GDM1 (cell line): ENCODE measurements at regions not wholly inside any gene's neighbourhood (a gene's known extent, or its start where the extent isn't known, plus 50 kb on each side); places are given as distances from the start of the nearest gene placed in this dataset.
A peak's percentile ranks its signal among the peaks of the same experiment; 100 is the strongest.

Experiments used
- DNase-seq: peaks from one replicate; lab custom pipeline; 2025; lab: John Stamatoyannopoulos, UW

GRCh38 chr2:16330982-16331381 lies 334.7 kb downstream of the CYRIA start:
- no peak for DNase-seq

GRCh38 chr2:16330571-16330970 lies 335.1 kb downstream of the CYRIA start:
- no peak for DNase-seq

GRCh38 chr2:16330012-16330411 lies 335.6 kb downstream of the CYRIA start:
- DNase-seq = no peak

GRCh38 chr2:16329421-16329820 lies 336.2 kb downstream of the CYRIA start:
- DNase-seq = no peak

DNA sequence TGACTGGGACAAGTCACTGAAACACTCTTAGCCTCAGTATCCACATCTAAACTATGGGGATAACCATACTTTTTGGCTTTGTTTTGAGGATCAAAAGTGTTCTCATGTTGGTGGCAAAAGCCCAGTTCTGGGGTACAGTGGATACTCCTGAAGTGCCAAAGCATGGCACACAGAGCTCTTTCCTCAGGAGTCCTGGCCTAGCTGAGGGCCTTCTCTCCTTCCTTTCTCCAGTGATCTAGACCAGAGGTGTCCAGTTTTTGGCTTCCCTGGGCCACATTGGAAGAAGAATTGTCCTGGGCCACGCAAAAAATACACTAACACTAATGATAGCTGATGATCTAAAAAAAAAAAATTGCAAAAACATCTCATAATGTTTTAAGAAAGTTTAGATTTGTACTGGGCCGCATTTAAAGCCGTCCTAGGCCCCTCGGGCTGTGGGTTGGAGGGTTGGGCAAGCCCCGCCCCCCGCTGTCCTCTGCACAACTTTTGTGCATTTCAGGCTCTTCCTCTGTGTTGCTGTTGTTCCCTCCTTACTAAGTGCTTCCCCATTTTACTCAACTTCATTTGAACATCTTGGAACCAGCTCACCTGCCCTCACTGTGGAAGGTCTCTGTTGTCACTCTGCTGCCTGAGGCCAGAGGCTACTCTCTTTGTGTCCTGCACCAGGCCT lies 337.0 kb downstream of the CYRIA start:
- no peak for DNase-seq

- DNase-seq = no peak
Observed at GRCh38 chr2:16327326-16327725, 338.3 kb downstream of the CYRIA start.

DNA sequence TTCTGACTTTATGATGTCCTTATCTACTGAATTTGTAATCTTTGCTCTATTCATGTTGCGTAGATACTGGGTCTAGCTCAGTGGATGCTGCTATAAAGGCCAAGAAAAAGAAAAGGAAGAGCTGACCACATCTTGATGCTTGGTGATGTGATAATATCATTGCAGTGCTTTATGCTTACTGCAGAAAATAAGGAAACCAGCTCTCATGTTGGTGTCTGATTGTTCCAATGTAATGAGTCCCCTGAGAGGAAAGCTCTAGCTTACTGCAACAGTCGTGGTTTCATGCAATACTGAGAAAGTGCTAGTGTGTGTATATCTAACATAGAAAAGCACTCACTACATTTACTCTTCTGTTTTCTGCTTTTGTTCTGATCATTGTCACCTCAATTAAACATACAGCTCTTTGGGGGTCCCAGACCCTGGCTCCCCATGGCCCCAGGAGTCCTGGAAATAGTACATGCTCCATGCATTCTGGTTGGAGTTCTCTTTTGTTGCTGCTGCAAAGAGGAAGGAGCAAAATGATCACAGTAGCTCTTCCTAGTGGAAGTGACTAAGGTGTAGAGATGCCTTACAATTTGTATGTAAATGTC lies 338.8 kb downstream of the CYRIA start:
- DNase-seq = peak; percentile 38

DNA sequence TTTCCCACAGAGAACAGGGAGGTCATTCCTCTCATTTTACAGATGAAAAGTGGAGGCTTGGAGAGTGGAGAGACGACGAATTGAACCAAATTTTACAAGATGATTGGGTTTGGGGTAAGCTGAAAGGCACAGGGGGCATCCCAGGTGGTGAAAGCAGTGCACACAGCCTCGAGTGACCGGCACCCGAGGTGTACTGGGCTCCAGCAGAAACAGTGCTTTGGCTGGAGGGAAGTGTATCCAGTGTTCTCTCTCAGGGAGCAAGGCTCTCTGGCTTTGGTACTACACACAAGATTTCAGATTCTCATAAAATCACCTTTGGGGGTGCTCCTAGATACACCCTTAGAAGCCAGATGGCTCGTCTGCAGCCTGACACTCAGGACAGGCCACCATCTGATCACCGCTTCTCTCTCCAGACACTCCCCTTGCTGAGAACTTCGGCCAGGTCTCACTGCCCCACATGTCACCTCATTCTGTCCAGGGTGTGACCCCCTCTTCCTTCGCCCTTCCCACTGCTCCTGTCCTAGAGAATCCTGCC lies 339.6 kb downstream of the CYRIA start:
- no peak for DNase-seq

DNA sequence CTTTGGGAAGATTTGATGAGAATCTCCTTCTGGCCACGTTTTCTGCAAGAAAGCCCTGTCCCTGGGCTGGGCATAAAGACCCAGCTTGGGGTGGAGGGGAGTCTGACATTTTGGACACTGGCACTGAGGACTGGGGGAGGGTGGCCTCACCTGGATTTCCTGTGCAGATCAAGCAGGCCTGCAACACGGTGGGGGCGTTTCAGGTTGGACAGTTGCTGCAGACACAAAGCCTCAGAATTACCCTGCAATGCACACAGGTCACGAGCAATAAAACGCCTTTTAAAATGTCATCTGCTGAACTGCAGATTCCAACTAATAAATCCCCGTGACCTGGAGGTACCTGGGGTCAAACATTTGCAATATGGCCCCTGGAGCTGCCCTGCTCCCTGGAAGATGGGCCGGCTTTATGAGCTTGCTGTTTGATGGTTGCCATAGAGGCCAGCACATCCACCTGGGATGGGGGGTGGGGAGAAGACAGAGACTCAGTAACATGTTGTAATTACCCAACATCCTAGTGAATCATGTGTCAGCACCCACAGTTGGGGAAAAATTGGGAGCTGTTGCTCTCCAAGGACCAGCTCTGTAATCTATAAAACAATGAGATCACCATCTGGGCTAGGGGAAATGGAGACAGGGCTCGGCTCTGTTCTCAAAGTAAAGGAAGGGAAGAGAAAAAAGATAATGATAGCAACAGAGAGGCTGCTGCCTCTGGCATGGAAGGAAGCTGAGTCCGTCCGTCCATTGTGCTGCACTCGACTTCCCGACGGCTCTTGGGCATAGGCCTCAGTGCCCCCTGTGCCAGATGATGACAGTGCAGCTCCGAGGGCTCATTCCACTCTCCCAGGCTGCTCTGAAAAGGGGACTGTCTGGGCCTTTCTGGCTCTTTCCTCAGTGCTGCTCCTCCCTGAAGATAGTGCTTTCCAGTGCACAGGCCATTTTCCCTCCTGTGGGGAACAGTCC lies 340.3 kb downstream of the CYRIA start:
- no peak for DNase-seq

- DNase-seq = no peak
Observed at GRCh38 chr2:16324544-16324937, 341.1 kb downstream of the CYRIA start.

- DNase-seq = no peak
Observed at GRCh38 chr2:16323551-16324543, 341.8 kb downstream of the CYRIA start.

DNA sequence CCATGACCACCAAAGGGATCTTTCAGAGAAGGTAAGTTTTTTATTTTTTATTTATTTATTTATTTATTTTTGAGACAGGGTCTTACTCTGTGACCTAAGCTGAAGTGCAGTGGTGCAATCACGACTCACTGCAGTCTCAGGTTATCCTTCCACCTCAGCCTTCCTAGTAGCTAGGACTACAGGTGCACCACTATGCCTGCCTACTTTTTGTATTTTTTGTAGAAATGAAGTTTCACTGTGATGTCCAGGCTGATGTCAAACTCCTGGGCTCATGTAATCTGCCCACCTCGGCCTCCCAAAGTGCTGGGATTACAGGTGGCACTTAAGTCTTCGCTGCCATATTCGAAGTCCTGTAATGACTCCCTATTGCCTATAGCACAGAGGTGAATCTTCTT lies 342.5 kb downstream of the CYRIA start:
- no peak for DNase-seq

DNA sequence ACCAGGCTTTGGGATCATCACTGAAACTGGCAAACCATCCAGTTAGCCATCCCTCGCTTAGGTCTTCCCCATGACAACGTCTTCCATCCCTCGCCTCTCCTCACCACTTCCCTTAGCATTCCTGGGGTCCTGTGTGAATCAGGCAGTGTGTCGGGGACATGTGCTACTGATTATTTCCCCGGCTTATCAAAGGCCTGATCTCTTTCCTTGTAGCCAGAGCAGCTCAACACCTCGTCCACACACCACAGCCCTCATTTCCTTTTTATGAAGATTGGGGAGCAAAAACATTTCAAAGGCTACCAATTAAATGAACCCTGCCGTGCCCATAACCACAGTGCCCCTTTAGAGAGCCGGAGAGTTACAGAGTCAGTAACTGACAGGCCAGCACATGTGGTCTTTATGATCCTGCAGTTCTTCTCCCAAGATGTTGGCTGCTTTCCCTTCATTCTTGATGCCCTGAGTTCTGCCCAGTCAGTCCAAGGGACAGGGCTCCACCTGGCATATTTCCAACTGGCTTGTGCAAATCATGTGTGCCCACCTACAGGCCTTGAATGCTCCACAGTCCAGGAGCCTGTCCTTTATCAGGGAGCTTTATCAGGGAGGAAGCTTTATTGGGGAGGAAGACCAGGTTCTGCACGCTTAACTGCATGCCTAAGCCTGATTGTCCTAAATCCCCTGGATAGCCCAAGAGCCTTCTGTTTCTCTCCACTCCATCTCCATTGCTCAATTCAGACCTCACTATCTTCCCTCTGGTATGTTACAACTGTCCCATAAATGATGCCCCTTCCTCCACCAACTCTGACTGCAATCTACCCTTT lies 343.1 kb downstream of the CYRIA start:
- DNase-seq = no peak

DNA sequence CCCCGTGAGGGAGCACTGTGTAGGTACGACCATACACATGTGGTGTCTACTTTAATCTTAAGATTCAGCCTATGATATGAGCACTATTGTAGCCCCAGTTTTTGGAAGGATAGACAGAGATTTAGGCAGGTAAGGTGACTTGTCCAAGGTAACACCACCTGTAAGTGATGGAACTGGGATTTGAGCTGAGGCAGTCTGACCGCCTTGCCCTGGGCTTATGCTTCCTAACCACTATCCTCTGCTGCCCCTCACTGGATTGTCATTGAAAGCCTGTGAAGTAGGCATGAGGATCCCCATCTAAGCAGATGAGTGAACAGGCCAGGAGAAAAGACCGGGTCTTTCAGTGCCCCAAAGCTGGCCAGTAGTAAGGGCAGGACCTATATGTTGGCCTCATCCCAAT lies 343.8 kb downstream of the CYRIA start:
- no peak for DNase-seq

- DNase-seq = no peak
Observed at GRCh38 chr2:16321256-16321655, 344.4 kb downstream of the CYRIA start.

DNA sequence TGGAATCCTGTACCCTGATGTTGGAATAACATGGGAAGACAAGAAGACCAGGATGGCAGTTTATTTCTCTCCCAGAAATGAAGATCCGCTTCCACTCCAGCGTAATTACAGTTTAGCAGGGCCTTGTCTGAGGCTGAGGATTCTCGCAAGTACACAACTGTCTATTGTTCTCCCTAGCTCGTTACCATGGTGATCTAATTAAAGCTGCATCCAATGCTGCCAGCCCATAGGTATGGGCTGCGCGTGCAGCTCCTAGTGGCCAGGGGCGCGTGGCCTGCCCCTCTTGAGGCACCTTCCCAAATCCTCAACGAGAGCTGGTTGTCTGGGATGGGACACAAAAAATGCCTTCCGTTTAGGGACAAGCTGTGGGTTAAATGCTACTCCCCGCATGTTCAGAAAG lies 344.9 kb downstream of the CYRIA start:
- DNase-seq = no peak

- DNase-seq = no peak
Observed at GRCh38 chr2:16319551-16320121, 346.0 kb downstream of the CYRIA start.

DNA sequence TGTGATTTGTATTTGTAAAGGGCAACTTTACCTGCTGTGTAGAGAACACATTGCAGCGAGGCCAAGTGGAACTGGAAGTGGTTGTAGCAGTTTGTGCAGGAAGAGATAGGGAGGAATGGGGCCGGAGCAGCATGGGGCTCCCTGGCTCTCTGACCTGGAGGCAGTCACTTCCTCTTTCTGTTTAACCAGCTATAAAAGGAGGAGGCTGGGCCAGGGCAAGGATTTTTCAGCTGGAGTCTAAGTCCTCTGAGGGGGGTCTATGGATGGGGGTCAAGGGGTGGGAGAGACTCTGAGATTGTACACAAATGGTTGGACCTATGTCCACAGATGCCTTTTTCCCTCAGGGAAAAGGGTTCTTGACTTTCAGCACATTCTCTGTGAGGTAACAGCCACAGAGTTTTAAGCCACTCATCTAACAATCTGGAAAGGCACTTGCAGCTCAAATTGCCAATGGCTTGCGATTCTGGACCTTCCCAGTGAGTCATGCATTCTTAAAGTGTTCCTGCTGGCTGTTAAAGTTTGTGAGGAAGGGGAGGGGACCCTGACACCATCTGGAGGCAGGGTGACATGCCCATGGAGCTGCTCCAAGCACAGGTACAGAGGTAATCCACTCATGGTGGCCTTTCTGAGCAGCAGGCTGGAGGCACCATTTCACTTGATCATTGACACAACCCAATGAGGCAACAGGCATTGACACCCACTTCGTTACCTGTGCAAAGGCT lies 347.0 kb downstream of the CYRIA start:
- peak; percentile 84 for DNase-seq

GRCh38 chr2:16318051-16318450 lies 347.6 kb downstream of the CYRIA start:
- no peak for DNase-seq
